HepG2 (cell line): ENCODE measurements at regions not wholly inside any gene's neighbourhood (a gene's known extent, or its start where the extent isn't known, plus 50 kb on each side); places are given as distances from the start of the nearest gene placed in this dataset.

Experiments
- ARNTL ChIP-seq: sonication (generic); formaldehyde crosslinking; IDR thresholded peaks from 2 replicates; pipeline ENCODE4 v1.4.0; 2020; ENCODE audit warnings: mild to moderate bottlenecking, missing genetic modification reagents
- HNRNPLL ChIP-seq: fragments of 200-400 bp; formaldehyde crosslinking; IDR thresholded peaks from 2 replicates; pipeline ENCODE4 v1.6.1; 2017; ENCODE audit warnings: mild to moderate bottlenecking, low read depth, low read length; ENCODE audit not compliant: poor library complexity, severe bottlenecking
- JUNB ChIP-seq: sonication (generic); formaldehyde crosslinking; IDR thresholded peaks from 2 replicates; pipeline ENCODE4 v1.8.0; 2022; ENCODE audit warnings: missing genetic modification reagents, mild to moderate bottlenecking, borderline replicate concordance
- MIER2 ChIP-seq: IDR thresholded peaks from 2 replicates; pipeline ENCODE4 v1.6.1; 2016; ENCODE audit warnings: missing biosample characterization, missing genetic modification reagents
- POLR2A ChIP-seq, 2 experiments: IDR thresholded peaks; 2 replicates each; pipeline ENCODE4 v1.6.1; 2011; ENCODE audit warnings: low read depth in 2 of 2, low read length in 2 of 2, mild to moderate bottlenecking in 1 of 2, moderate library complexity in 1 of 2; ENCODE audit not compliant: insufficient read depth in 1 of 2
- TCF7 ChIP-seq: sonication (generic); IDR thresholded peaks from 2 replicates; pipeline ENCODE4 v1.6.1; 2016; ENCODE audit warnings: antibody characterized with exemption, low read depth
- U2AF1 ChIP-seq: fragments of 200-400 bp; formaldehyde crosslinking; optimal IDR thresholded peaks from 2 replicates; pipeline ENCODE3; 2017; ENCODE audit warnings: mild to moderate bottlenecking, low read depth, low read length
- ZBTB43 ChIP-seq: sonication (generic); formaldehyde crosslinking; conservative IDR thresholded peaks from 2 replicates; pipeline ENCODE4 v1.4.0; 2020; ENCODE audit warnings: missing genetic modification reagents
- TF ChIP-seq, protein P1 (sequence below): sonication (generic); formaldehyde crosslinking; IDR thresholded peaks from 2 replicates; pipeline ENCODE4 v1.5.0; 2020; ENCODE audit warnings: mild to moderate bottlenecking, missing genetic modification reagents, moderate library complexity

DNA sequence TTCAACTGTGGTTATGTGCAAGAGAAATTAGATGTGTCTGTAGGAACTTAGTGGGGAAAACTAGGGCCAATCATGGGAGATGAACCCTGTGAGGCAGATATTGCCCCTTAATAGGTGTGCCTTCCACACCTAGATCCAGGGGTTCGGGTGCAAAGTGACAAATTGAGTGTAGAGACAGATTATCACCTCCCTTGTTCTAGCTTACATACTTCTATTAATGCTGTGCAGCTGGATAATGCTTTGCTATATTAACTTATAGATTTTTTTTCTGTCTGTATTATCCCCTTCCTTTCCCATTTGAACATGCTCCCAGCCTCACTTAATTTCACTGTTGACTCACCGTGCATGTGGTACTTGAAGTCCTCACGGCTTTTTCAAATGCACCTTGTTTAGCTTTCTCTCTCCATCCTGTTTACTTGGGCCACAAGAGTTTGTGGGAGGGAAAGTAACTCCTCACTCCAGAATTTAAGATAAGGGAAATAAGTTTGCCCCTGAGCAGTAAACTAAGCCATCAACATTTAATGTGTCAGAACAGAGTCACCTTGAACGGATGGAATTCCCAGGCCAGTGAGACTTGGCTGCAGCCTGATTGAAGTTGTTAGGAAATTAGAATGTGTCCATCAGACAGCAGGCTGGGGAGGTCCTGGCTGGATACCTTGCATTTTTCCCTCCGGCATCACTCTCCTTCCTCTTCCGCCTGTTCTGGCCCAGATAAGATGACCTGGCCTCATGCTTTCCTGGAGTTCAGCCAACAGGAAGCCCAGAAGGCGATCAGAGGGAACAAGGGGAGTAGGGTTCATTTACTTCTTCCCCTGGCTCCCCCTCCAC, 478.4 kb downstream of the BCOR start:
- TF ChIP-seq JUNB (CRISPR knock-in tag) (no peak), HNRNPLL (no peak), MIER2 (no peak), TCF7 (no peak), ARNTL (no peak), ZBTB43 (no peak), U2AF1 (no peak), POLR2A (IDR thresholded peaks at IDR 0.05; ENCODE audit: insufficient read depth in 1 of 2, low read depth in 2 of 2, low read length in 2 of 2) (no peak)
- TF ChIP-seq, protein P1, sequence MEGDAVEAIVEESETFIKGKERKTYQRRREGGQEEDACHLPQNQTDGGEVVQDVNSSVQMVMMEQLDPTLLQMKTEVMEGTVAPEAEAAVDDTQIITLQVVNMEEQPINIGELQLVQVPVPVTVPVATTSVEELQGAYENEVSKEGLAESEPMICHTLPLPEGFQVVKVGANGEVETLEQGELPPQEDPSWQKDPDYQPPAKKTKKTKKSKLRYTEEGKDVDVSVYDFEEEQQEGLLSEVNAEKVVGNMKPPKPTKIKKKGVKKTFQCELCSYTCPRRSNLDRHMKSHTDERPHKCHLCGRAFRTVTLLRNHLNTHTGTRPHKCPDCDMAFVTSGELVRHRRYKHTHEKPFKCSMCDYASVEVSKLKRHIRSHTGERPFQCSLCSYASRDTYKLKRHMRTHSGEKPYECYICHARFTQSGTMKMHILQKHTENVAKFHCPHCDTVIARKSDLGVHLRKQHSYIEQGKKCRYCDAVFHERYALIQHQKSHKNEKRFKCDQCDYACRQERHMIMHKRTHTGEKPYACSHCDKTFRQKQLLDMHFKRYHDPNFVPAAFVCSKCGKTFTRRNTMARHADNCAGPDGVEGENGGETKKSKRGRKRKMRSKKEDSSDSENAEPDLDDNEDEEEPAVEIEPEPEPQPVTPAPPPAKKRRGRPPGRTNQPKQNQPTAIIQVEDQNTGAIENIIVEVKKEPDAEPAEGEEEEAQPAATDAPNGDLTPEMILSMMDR = no peak
